GM21423 (cell line): ENCODE measurements at regions not wholly inside any gene's neighbourhood (a gene's known extent, or its start where the extent isn't known, plus 50 kb on each side); places are given as distances from the start of the nearest gene placed in this dataset.

Source experiments
- ATAC-seq: cut with Tn5 transposase; IDR thresholded peaks from one replicate; pipeline ENCODE4 v1.9.1; 2021; ENCODE audit warnings: mild to moderate bottlenecking, moderate library complexity; ENCODE audit not compliant: unreplicated experiment

DNA sequence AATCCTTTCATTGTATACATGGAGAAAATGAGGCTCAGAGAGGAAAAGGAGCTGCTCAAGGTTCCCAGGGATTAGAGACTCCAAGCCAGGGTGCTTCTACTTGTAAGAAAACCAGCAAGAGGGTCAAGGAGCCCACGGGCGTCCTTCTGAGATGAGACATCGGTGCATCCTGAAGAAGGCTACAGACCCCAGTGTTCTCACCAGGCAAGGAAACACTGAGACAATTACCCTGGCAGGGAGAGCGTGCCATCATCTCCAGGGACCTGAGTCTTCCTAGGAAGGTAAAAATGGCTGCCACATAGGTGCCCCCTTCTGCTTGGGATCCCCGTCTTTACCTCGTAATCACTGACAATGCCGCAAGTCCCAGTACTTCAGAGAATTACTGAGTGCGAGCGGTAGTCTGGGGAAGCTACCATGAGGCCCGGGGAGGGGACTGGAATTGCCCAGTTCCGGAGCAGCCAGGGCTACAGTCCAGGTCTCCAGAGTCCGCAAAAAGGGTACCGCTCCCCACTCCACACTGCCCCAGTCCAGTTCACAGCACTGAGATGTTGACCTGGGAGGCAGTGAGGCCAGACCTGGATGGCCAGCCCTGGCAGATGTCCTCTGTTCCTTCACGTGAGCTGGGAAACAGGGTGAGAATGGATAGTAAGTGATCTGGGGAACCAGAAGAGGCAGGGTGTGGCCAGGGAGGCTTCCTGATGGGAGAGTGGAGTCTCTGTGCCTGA, 164.7 kb upstream of the SMAD3 start:
- ATAC-seq = no peak

DNA sequence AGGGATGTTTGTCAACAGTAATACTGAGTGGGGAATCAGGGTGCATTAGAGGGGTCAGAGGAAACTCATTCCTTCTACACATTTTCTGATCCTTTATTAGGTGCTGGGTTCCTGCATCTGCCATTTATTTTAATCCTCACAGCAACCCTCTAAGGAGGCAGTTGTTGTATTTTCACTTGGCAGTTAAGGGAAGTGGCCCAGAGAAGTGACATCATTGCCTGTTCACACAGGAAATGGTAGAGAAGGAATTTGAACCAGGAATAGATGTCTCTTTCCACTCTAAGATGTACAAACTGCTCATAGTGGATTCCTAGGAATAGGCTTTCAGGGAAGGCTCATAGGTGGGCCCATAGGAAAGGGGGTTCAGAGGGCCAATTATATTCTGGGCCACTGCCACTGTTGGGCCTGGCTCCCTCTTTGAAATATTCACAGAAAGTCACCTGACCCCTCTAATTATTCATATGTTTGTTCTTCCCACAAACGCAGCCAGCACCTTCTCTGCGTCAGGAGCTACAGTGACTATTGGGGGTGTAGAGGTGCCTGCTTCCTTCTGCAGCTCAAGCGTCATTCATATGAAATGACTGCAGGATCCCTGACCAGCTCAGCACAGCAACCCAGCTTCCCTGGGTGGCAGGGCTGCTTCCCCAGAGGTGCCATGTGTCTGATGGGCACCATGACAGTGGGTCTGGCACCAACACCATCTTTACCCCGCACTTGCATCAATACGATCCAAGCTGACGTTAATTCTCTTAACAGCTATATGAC, 163.9 kb upstream of the SMAD3 start:
- no peak for ATAC-seq

DNA sequence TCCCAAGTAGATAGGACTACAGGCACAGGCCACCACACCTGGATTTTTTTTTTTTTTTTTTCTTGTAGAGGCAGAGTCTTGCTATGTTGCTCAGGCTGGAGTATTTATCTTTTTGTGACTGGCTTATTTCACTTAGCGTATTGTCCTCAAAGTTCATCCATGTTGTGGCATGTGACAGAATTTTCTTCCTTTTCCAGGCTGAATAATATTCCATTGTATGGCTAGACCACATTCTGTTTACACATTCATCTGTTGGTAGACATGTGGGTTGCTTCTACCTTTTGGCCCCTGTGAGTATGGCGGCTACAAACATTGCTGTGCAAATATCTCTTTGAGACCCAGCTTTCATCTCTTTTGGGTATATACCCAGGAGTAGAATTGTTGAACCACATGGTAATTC, 160.2 kb upstream of the SMAD3 start:
- no peak for ATAC-seq

DNA sequence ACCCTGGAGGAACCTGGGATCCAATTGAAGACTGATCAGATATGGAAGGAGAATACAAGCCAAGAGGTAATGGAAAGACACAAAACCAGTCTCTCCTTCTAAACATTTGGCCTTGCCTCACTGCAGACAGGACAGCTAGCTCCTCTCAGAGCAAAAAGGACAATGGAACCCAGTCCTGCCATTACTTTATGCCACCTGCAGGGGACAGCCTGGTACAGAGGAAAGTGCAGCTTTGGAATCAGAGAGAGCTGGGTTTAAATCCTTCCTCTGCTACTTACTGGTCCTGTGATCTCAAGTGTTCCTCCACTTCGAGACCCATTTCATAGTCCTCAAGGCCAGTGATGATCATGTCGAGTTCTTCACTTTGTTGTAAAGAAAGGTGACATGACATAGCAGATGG, 159.4 kb upstream of the SMAD3 start:
- ATAC-seq = no peak

DNA sequence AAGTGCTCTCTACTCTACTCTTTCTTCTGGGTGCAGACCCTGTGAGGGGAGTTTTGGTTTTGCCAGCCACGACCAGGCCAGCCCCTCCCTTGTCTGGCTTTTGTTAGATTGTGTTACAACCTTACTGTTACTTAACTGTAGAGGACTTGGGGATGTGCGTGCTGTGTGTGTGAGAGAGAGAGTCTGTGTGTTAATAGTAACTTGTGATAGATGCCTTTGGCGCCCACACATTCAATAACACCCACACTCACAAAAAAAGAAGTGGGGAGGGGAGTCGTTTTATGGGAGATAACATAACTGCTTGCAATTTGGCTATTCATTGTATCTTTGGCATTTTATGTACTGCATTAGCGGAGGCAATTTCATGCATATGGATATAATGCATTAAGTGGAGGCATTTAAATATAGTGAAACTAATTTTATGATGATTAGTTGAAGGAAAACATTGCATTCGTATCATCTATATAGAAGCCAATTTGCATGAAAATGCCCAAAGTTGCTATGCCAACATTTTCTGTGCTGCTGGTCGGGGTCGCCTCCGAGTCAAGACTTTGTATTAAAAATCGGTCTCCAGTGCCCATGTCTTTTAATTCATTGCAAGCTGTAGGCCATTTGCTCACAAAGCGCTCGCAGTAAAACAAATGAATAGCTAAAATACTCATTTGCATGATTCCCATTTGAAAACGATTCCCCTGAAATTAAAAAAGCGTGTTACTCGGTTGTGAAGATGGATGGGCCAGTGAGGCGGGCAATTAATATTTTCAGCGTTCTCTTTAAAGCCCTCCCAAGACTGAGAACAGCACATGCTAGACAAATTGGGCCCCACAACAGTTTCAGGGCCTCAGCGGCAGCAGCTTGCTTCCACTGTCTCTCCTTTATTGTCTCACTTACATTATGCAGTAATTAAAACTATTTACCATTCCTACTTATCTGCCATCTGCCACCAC, 158.5 kb upstream of the SMAD3 start:
- no peak for ATAC-seq

DNA sequence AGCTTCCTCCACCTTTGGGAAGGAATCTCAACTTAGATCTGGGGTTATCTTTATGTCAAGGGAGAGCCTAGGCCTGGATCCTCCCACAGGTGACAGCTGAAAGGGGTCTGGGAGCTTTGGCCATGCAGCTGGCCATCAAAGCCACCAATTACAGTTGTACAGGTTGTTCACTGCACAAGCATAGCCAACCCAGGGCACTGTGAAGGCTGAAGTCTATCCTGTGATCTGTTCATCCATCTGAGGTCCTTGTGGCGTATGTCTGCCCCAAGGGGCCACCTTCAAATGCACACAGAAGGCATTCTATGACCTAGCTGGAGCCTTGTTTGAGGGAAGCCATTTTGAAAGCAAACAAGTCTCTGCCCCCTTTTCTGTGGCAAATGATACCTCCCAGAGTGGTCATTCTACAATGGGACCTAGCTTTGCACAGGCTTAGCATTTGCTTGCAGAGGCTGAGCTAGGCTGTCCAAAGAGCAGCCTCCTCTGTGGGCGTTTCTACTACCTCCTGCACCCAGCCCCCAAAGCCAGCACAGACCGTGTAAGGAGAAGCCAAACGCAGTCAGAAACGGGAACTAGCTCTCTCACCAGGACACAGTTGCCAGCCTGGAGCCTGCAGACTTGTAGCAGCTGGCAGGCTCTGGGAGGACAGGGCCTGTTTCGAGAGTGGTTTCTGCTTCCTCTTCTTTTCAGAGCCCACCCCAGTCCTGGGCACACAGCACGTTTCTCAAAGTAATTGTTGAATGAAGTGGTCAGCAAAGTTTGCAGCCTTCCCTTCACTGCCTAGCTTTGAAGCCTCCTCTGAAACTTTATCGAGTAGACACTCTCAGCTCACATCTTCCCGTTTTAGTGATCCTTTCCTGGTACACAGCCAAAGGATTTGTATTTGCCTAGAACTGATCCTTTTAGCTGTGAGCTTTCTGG, 157.3 kb upstream of the SMAD3 start:
- no peak for ATAC-seq

DNA sequence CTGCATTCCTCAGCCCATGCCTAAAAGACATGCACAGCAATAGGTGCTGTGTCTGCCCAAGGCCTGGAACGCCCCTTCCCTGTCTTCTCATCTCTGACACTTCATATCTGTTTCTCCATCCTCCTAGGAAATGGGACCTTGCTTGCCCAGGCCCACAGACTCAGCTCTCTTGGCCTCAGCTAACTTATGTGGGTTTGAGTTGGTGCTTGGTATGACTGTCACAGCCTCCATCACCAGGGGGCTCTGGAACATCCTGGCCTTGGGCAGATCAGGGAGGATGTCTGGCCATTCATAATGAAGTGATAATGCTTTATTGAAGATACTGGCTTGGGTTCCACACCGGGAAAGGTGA, 156.7 kb upstream of the SMAD3 start:
- ATAC-seq = no peak

DNA sequence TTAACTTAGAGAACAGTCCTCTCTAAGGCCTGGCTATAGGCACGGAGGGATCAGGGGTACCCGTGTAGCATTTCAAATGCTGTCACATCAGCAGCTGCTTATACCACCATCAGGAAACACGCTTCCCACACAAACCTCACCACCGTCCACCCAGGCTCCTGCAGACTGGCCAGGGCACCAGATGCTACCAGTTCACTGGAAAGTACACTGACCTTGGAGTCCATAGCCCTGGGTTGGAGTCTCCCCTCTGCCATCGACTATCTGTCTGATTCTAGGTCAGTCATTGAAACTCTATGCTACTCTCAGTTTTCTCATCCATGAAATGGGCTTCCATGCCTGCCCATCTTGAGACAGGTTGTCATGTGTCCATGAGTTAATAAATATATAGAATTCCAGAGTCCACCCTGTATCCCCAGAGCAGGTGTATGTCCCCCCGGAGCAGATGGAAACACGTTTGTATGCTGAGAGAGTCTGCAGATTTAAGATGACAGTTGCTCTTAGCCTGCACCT, 156.0 kb upstream of the SMAD3 start:
- no peak for ATAC-seq

DNA sequence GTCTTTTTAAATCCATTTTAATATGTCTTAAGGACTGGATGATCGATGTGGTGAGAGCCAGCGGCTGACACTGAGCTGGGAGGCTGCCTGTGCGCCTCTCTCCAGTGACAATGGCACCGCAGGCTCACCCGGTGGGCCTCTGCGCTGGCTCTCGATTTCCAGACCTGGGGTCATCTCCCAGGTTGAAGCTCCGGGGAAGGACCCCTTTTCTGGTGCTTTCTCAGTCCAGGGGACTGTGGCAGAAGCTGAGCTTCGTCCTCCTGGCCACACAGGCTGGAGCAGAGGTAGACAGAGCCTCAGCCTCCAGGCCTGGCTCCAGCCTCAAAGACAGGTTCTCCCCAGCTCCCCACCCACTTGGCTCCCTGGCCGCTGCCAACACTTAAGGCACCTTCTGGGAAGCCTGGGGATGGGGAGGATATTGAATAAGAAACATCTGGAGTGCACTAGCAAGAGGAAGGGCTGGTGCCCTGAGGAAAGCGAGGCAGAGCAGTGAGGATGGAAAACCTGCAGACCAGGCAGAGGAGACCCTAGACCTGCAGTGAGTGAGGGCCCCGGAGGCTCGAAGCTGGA, 154.2 kb upstream of the SMAD3 start:
- ATAC-seq = no peak

DNA sequence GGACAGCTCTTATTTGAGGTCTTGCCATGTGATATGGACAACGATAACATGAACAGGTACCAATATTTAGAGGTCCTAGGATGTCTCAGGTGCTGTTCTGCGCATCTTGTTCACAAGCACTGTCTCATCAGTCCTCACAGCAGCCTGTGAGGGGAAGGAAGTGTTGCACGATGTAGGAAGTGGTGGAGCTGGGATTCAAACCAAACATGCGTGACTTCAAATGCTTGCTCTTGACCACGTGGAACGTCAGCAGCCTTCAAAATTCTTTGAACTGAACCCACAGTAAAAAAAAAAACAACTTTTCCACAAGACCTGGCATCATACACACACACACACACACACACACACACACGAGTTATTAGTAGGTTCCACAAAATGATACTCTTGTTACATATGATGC, 153.4 kb upstream of the SMAD3 start:
- no peak for ATAC-seq

DNA sequence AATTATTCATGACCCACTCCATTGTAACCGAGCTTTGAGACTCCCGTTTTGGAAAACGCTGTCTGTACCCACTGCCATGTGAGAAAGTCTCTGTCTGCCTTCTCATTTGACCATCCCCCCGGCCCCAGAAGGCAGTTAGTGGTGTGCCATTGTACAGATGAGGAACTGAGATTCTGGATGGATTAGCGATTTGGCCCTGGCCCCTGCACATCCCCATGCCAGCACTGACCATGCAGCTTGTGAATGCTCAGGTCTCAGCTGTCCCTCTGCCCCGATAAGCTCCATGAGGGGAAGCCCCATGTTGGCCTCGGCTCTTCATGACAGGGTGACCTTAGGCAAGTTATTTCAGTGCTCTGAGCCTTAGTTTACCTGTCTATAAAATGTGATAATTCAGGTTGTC, 153.0 kb upstream of the SMAD3 start:
- no peak for ATAC-seq

DNA sequence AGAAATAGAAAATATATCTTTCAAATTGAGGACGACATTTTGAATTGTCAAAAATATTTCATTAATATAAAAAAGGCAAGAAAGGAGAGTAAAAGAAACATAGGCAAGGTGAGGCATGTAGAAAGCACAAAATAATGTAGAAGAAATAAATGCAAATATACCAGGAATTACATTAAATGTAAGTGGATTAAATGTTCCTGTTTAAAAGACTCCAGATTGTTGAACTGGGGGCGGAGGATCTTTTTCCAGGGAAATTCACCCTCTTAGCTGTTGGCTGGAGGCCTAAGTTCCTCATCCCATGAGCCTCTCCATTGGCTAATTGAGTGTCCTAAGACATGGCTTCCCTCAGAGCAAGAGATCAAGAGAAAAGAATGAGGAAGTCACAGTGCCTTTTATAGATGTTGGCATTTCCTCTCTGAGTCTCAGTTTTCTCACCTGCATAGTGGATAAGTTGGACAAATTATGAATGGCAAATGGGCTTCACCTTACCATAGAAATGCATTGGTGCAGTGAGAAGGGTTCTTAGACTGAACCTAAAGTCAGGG, 147.4 kb upstream of the SMAD3 start:
- no peak for ATAC-seq

DNA sequence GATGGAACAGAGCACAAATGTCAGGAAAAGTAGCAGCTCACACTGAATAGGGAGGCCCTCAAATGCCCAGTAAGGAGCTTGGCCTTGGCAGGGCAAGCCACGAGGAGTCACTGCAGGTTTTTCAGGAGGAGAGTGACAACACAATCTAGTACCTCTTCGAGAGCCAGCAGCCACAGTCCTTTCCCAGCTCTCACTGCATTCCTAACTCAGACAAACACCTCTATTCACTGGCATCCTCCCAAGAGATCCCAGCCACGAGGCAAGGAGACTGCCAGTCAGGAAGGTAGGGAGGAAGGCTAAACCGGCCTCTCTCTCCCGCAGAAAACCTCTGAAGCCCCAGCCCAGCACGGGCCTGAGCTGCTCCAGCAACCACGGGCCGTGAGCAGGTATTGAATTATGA, 146.0 kb upstream of the SMAD3 start:
- ATAC-seq = no peak

DNA sequence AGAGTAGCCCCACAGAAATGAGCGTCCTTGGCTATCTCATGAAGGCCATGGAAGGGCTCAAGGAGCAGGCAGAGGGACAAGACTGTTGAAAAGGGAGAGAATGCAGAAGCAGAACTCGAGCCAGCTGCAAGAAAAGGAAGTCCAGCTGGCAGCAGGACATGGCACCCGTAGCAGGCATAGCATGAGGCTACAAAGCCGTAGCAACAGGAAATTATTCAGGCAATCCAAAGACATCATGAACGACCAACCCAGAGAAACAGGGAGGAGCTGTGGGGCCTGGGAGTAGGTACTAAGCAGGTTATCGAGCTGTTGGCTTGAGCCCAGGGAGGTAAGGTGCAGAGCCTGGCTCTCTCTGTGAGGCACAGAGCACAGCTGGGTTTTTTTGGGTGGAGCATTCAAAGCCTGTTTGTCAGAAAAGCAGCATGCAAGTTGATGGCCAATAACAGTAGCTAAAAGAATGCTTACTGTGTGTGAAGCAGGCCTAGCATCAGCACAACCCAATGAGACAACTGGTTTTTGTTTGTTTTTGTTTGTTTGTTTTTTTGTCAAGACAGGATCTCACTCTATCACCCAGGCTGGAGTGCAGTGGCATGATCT, 144.0 kb upstream of the SMAD3 start:
- no peak for ATAC-seq

DNA sequence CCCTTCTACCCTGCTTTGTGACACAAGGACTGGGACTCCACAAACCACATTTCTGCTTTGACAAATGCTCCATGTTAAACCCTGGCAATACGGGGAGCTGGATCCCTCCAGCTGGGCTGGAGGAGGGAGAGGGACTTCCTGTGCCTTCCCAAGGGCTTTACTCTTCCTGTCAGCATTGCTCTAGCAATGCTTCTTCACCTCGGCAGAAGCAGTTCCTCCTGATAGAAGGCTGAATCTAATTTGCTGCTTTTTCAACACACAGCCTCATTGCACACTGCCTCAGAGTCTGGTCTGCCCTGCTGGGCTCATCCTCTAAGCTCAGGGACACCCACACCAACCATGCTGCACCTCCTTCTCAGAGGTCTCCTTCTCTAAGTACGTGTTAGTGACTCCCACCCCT, 142.8 kb upstream of the SMAD3 start:
- ATAC-seq = no peak

DNA sequence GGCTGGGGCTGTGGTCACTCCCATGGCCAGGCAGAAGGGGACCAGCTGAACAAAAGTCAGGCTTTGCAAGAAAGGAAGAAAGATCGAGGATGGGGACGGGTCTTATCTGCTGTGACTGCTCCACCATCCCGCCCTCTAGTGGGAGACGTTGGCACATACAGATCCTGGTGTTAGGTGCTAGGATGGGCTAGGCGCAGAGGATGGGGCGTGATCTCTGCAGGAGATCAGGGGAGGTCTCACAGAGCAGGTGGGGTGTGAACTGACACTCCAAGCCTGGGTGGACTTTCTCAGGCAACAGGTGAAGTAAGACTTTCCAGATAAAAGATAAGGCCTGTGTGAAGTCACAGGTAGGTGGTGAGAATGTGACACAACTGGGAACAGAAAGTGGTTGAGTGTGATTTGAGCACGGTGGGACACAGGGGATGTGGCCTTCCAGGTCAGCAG, 141.9 kb upstream of the SMAD3 start:
- no peak for ATAC-seq

DNA sequence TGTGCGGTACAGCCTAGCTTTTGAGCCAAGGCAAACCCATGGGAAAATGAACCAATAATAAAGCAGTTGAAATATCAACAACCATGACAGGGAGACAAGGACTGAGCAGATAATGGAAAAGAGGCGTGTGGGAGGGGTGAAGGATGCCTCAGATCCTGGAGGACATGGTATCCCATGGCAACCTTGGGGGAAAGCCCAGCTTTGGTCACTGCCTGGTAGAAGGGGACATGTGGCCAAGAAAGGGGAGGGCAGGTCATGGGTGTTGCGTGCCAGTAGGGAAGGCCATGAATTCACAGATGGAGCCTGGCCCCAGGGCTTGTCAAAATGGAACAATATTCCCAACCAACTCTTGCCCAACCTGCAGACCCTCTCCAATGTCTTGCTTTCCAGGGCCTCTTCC, 140.5 kb upstream of the SMAD3 start:
- ATAC-seq = no peak

DNA sequence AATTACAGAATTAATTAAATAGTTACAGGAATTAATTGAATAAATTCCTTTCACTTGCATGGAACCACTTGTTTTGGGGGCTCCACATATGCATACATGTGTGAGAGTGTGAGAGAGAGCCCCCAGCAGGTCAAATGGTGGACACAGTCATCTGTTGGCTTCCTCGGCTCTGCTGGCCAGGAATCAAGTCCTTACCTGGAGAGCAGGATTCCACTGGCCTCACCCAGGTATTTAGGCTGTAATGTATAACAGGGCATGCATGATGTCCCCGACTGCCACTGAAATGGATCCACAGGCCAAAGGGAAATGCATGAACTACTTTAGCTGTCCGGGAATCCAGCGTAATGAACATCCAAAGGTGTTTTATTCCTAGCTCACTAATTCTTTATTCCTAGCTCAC, 139.7 kb upstream of the SMAD3 start:
- no peak for ATAC-seq
